H1 (cell line): ENCODE measurements at regions not wholly inside any gene's neighbourhood (a gene's known extent, or its start where the extent isn't known, plus 50 kb on each side); places are given as distances from the start of the nearest gene placed in this dataset.

Source experiments
- JUN ChIP-seq: IDR thresholded peaks from 2 replicates; pipeline ENCODE4 v1.6.1; 2011; ENCODE audit warnings: low read depth, mild to moderate bottlenecking, improper control_type of control experiment, low read length
- KDM1A ChIP-seq: fragments of 200-600, 300-600 bp; sonication (generic); IDR thresholded peaks from 2 replicates; pipeline ENCODE4 v1.7.1; 2016; ENCODE audit warnings: mild to moderate bottlenecking, low read length, borderline replicate concordance
- YY1 ChIP-seq: IDR thresholded peaks from 2 replicates; pipeline ENCODE4 v1.6.1; 2011; ENCODE audit warnings: low read depth, mild to moderate bottlenecking, low read length

DNA sequence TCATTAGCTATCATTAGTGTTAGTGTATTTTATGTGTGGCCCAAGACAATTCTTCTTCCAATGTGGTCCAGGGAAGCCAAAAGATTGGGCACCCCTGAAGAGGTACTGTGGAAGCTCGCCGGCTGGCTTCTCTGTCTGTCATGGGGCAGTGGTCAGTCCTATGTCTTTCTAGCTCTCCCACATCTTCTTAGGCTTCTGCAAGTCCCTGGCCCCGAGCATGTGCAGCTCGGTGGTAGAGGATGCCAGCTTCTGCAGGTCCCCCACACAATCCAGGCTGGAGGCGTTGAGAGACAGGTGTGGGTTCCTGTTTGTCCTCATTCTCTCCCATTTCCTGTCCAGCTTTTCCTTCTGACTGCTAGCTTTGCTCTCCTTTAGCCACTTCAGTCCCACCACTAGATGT, 134.1 kb upstream of the NALF2 start (continued):
- TF ChIP-seq JUN (no peak), KDM1A (no peak), YY1 (no peak)
